Skeletal muscle satellite cell (primary cell): ENCODE measurements at regions not wholly inside any gene's neighbourhood (a gene's known extent, or its start where the extent isn't known, plus 50 kb on each side); places are given as distances from the start of the nearest gene placed in this dataset. TPM values are rescaled to one million over a fixed set of nuclear protein-coding genes. Genes with fewer than 3 reads are reported as not detected.
"Not testable (repeated sequence)": the region's sequence is repeated elsewhere in the genome, so short reads cannot be mapped to it uniquely, and the experiment has no call there.

ENCODE experiments used
- H3K27me3 ChIP-seq: 2 replicates; pipeline ENCODE4 v1.7.0; 2013; ENCODE audit warnings: low read length; ENCODE audit not compliant: control insufficient read depth, insufficient read depth
- H3K36me3 ChIP-seq: 2 replicates; pipeline ENCODE4 v1.7.0; 2013; ENCODE audit warnings: mild to moderate bottlenecking, control low read depth, low read length; ENCODE audit not compliant: insufficient read depth
- H3K4me1 ChIP-seq: 2 replicates; pipeline ENCODE4 v1.7.0; 2013; ENCODE audit warnings: low read length; ENCODE audit not compliant: control insufficient read depth, insufficient read depth
- H3K4me2 ChIP-seq: 2 replicates; pipeline ENCODE4 v1.7.0; 2013; ENCODE audit warnings: mild to moderate bottlenecking, low read length
- H3K4me3 ChIP-seq: 2 replicates; pipeline ENCODE4 v1.7.0; 2013; ENCODE audit warnings: low read length
- H3K9ac ChIP-seq: 2 replicates; pipeline ENCODE4 v1.7.0; 2013; ENCODE audit warnings: mild to moderate bottlenecking, low read depth, low read length, moderate library complexity
- H3K9me3 ChIP-seq: replicated peaks from 2 replicates; pipeline ENCODE4 v1.7.0; 2013; ENCODE audit warnings: mild to moderate bottlenecking, control low read depth, low read length
- small RNA-seq: library from RNA; depleted of rRNA; stranded (forward); fragments of <200 nt; gene quantifications from one replicate; pipeline ENCODE3, GENCODE V24; 2012

DNA sequence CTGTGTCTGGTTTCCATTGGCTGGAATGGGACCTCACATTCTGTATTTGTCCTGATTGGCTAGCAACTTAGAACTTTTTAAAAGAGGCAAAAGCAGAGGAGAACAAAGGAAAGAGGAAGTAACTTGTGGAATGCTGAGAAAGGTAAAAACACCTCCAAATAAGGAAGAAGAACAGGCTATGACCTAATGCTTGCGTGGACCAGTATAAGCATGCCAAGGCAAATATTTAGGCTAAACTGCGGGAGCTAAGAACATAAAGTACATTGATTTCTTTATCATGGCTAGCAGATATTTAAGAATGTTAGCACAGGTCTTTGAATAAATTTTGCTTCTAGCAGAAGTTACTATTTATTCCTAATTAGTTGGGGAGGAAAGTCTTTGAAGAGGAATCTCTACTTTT, 59.5 kb upstream of the MAP10 start:
- not testable (repeated sequence) for H3K4me2 ChIP-seq, H3K9me3 ChIP-seq, H3K36me3 ChIP-seq, H3K9ac ChIP-seq, H3K4me1 ChIP-seq, H3K27me3 ChIP-seq, H3K4me3 ChIP-seq

DNA sequence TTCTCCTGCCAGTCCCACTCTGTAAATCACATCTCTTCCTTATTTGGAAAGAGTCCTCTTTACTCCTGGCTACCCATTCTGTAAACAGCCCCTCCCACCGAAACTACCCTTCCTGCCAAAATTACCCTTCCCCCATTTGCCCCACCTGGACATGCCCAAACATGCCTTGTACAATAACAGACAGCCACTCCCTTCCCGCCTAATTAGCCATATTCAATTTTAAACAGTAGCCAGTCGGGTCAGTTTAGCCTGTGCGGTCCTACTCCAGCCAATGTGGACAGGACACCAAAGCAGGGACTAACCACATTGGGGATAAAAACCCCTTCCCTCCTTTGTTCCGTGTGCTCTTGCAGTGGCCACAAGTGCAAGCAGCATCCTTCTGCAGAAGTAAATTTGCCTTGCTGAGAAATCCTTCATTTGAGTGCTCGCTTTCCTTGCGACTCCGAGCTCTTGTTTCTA, 56.3 kb upstream of the MAP10 start:
- Histone ChIP-seq H3K27me3 (no peaks in the 10 kb centered on the region), H3K4me1 (peaks cover 5% of the 10 kb centered on the region), H3K9ac (no peak overlapping the region), H3K4me2 (no peak overlapping the region), H3K4me3 (no peak overlapping the region), H3K9me3 (no peaks in the 10 kb centered on the region), H3K36me3 (no peaks in the 10 kb centered on the region)

DNA sequence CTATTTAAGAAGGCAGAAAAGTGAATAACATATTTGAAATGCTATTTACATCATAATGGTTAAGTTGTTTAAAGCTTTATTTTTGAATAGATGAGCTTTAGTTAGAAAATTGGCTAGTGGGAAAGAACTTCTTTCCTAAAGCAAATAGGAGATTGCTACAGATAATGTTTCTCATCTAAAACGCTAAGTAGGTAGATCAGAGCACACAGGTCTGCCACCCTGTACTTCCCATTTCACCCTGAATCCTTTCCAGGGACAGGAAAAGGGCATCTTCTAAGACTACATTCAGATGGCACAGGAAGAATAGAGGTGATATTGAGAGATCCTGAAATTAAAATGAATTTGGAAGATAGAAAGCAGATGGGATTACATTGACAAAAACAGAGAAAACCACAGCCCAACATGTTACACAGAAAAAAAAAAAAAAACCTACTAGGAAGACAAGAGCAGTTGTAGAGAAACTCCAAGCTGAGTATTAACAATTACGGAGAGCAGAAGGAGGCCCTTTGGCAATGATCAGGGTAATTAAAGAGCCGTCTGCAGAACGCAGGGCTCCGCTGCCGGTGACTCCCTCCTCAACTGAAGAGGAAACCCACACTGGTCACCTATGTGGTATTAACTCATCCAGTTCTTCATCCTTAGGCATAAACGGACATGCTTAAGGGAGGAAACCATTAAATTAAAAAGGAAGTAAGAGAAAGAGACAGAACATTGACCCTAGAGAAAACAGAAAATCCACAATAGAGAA, 53.6 kb upstream of the MAP10 start:
- H3K4me3 ChIP-seq, result no peak overlapping the region
- no peaks in the 10 kb centered on the region for H3K9me3 ChIP-seq
- H3K36me3 ChIP-seq, result no peaks in the 10 kb centered on the region
- H3K4me2 ChIP-seq, result no peak overlapping the region
- H3K4me1 ChIP-seq, result no peaks in the 10 kb centered on the region
- no peaks in the 10 kb centered on the region for H3K27me3 ChIP-seq
- no peak overlapping the region for H3K9ac ChIP-seq

DNA sequence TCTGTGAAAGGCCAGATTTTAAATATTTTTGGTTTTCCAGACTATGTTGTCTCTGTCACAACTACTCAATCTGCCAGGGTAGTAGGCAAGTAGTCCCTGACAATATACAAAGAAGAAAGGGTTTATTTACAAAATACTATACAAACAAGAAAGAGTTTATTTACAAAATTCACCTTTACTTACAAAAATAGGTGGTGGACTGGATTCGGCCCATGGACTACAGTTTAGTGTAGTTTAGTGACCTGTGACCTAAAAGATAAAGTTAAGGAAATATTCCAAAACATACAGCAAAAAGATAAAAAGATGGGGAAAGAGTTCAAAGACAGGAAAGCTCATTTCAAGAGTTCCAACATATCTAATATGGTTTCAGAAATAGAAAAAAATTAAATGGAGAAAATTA, 52.9 kb upstream of the MAP10 start:
- H3K9ac ChIP-seq, result no peak overlapping the region
- no peaks in the 10 kb centered on the region for H3K4me1 ChIP-seq
- H3K9me3 ChIP-seq, result no peaks in the 10 kb centered on the region
- no peaks in the 10 kb centered on the region for H3K27me3 ChIP-seq
- H3K36me3 ChIP-seq, result no peaks in the 10 kb centered on the region
- no peak overlapping the region for H3K4me3 ChIP-seq
- no peak overlapping the region for H3K4me2 ChIP-seq

DNA sequence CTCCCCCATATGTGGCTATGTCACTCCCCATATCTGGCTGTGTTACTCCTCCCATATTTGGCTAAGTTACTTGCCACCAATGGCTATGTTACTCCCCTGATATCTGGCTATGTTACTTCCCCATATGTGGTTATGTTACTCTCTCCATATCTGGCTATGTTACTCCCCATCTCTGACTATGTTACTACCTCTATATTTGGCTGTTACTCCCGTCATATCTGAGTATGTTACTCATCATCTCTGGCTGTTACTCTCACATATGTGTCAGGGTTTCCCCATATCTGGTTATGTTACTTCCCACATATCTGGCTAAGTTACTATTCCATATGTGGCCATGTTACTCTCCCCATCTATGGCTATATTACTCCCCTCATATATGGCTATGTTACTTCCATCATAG, 50.3 kb upstream of the MAP10 start:
- Histone ChIP-seq H3K4me3 (no peak overlapping the region), H3K9ac (no peak overlapping the region), H3K4me1 (no peaks in the 10 kb centered on the region), H3K9me3 (no peaks in the 10 kb centered on the region), H3K4me2 (no peak overlapping the region), H3K36me3 (no peaks in the 10 kb centered on the region), H3K27me3 (no peaks in the 10 kb centered on the region)

Small RNAs in the stretch of these regions (small RNA-seq; reads per million reads assigned to genes)
- gene RNU6-1211P, result not detected
